ENCODE measurements at regions not wholly inside any gene's neighbourhood (a gene's known extent, or its start where the extent isn't known, plus 50 kb on each side); places are given as distances from the start of the nearest gene placed in this dataset.

DNA sequence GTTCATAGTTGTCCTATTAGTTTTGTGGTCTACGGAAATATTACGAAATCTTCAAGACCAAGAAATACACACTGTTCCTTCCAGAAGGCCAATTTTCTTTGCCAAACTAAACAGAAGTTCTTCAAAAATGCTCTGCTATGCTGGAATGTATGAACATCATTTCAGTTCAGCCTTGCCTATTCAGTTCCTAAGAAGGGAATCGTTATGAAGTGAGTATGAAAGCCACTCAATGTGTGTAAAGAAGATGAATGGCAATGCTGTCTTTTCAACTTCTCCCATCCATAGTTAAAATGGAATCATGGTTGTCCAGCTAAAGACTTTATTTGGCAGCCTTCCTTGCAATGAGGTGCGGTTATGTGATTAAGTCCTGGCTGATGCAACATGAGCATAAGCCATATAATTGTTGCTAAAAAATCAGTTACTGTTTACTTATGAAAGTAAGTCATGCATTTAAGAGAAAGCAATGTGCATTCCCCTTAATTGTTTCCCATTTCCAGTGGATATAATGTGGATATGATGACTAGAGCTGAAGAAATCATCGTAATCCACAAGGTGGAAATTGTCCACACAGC is 73.8 kb upstream of the PTPRR start:
- no peak for TF ChIP-seq RAD21 (conservative IDR thresholded peaks at IDR 0.05)
- TF ChIP-seq TAF1 (IDR thresholded peaks at IDR 0.05; ENCODE audit: low read depth) = no peak
- no peak for TF ChIP-seq EZH2 (IDR thresholded peaks at IDR 0.05; ENCODE audit: borderline replicate concordance, insufficient read depth, low read length, poor library complexity, severe bottlenecking)
- TF ChIP-seq, protein P1, sequence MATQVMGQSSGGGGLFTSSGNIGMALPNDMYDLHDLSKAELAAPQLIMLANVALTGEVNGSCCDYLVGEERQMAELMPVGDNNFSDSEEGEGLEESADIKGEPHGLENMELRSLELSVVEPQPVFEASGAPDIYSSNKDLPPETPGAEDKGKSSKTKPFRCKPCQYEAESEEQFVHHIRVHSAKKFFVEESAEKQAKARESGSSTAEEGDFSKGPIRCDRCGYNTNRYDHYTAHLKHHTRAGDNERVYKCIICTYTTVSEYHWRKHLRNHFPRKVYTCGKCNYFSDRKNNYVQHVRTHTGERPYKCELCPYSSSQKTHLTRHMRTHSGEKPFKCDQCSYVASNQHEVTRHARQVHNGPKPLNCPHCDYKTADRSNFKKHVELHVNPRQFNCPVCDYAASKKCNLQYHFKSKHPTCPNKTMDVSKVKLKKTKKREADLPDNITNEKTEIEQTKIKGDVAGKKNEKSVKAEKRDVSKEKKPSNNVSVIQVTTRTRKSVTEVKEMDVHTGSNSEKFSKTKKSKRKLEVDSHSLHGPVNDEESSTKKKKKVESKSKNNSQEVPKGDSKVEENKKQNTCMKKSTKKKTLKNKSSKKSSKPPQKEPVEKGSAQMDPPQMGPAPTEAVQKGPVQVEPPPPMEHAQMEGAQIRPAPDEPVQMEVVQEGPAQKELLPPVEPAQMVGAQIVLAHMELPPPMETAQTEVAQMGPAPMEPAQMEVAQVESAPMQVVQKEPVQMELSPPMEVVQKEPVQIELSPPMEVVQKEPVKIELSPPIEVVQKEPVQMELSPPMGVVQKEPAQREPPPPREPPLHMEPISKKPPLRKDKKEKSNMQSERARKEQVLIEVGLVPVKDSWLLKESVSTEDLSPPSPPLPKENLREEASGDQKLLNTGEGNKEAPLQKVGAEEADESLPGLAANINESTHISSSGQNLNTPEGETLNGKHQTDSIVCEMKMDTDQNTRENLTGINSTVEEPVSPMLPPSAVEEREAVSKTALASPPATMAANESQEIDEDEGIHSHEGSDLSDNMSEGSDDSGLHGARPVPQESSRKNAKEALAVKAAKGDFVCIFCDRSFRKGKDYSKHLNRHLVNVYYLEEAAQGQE (IDR thresholded peaks at IDR 0.05; ENCODE audit: borderline replicate concordance) = no peak
- TF ChIP-seq SMC3 (conservative IDR thresholded peaks at IDR 0.05; ENCODE audit: poor library complexity) = no peak
- TF ChIP-seq POLR2AphosphoS5 (IDR thresholded peaks at IDR 0.05) = no peak
- no peak for TF ChIP-seq EP300 (conservative IDR thresholded peaks at IDR 0.05; ENCODE audit: poor library complexity, severe bottlenecking)
- TF ChIP-seq, protein P2, sequence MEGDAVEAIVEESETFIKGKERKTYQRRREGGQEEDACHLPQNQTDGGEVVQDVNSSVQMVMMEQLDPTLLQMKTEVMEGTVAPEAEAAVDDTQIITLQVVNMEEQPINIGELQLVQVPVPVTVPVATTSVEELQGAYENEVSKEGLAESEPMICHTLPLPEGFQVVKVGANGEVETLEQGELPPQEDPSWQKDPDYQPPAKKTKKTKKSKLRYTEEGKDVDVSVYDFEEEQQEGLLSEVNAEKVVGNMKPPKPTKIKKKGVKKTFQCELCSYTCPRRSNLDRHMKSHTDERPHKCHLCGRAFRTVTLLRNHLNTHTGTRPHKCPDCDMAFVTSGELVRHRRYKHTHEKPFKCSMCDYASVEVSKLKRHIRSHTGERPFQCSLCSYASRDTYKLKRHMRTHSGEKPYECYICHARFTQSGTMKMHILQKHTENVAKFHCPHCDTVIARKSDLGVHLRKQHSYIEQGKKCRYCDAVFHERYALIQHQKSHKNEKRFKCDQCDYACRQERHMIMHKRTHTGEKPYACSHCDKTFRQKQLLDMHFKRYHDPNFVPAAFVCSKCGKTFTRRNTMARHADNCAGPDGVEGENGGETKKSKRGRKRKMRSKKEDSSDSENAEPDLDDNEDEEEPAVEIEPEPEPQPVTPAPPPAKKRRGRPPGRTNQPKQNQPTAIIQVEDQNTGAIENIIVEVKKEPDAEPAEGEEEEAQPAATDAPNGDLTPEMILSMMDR (IDR thresholded peaks at IDR 0.05; ENCODE audit: poor library complexity, severe bottlenecking) = no peak
- no peak for TF ChIP-seq MXI1 (conservative IDR thresholded peaks at IDR 0.05; ENCODE audit: poor library complexity, severe bottlenecking)

DNA sequence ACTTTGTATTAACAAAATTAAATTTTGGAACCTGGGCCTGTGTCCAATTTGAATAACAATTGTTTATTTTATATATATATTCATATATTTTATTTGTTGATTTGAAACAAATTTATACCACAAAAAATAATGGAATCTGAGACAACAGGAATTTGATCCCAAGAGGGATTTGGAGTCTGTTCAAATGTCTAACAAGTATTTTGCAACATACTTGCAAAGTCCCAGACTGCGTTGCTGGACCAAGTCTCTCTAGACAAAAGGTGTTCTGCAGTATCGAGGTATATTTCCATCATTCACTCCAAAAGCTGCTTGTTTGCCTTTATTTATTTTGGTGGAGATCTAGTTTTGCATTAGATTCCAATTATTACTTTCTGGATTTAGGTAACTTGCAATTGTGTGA is 68.7 kb upstream of the PTPRR start:
- no peak overlapping the region for H3K4me2 ChIP-seq (ENCODE audit: low read length)
- no peak overlapping the region for H3K4me3 ChIP-seq (ENCODE audit: low read length)
- no peak overlapping the region for H3K9ac ChIP-seq (ENCODE audit: low read length)
- no peak overlapping the region for H3K27ac ChIP-seq (ENCODE audit: low read length)
- H3K27me3 ChIP-seq (ENCODE audit: insufficient read depth, low read depth, low read length) = no peaks in the 10 kb centered on the region
- no peaks in the 10 kb centered on the region for H3K36me3 ChIP-seq (ENCODE audit: insufficient read depth, low read length)
- no peaks in the 10 kb centered on the region for H4K20me1 ChIP-seq (ENCODE audit: insufficient read depth)
- H2AFZ ChIP-seq (ENCODE audit: low read depth, low read length) = no peak overlapping the region
- no peaks in the 10 kb centered on the region for H3F3A ChIP-seq (ENCODE audit: insufficient read depth, low read length, poor library complexity, severe bottlenecking)
- no peaks in the 10 kb centered on the region for H3K9me3 ChIP-seq (ENCODE audit: low read length)
- no peaks in the 10 kb centered on the region for H3K79me2 ChIP-seq (replicated peaks; ENCODE audit: insufficient read depth, low read length)
- no peak for TF ChIP-seq SMC3 (conservative IDR thresholded peaks at IDR 0.05; ENCODE audit: poor library complexity)
- TF ChIP-seq MXI1 (conservative IDR thresholded peaks at IDR 0.05; ENCODE audit: poor library complexity, severe bottlenecking) = no peak
- no peak for TF ChIP-seq EP300 (conservative IDR thresholded peaks at IDR 0.05; ENCODE audit: poor library complexity, severe bottlenecking)
- no peak for TF ChIP-seq EZH2 (IDR thresholded peaks at IDR 0.05; ENCODE audit: borderline replicate concordance, insufficient read depth, low read length, poor library complexity, severe bottlenecking)
- TF ChIP-seq RAD21 (conservative IDR thresholded peaks at IDR 0.05) = no peak
- TF ChIP-seq, protein P2 (IDR thresholded peaks at IDR 0.05; ENCODE audit: poor library complexity, severe bottlenecking) = no peak
- no peak for TF ChIP-seq TAF1 (IDR thresholded peaks at IDR 0.05; ENCODE audit: low read depth)
- TF ChIP-seq, protein P1 (IDR thresholded peaks at IDR 0.05; ENCODE audit: borderline replicate concordance) = no peak
- TF ChIP-seq POLR2AphosphoS5 (IDR thresholded peaks at IDR 0.05) = no peak
- no peaks in the 10 kb centered on the region for H3K9me2 ChIP-seq (ENCODE audit: insufficient read depth, low read length)

More for the DNA sequence above, 73.8 kb upstream of the PTPRR start:
- no peaks in the 10 kb centered on the region for H3K27me3 ChIP-seq (ENCODE audit: insufficient read depth, low read depth, low read length)
- no peak overlapping the region for H3K4me3 ChIP-seq (ENCODE audit: low read length)
- no peak overlapping the region for H2AFZ ChIP-seq (ENCODE audit: low read depth, low read length)
- H3K36me3 ChIP-seq (ENCODE audit: insufficient read depth, low read length) = no peaks in the 10 kb centered on the region
- H4K20me1 ChIP-seq (ENCODE audit: insufficient read depth) = no peaks in the 10 kb centered on the region
- H3K27ac ChIP-seq (ENCODE audit: low read length) = no peak overlapping the region
- no peaks in the 10 kb centered on the region for H3K9me3 ChIP-seq (ENCODE audit: low read length)
- H3F3A ChIP-seq (ENCODE audit: insufficient read depth, low read length, poor library complexity, severe bottlenecking) = no peaks in the 10 kb centered on the region
- H3K4me2 ChIP-seq (ENCODE audit: low read length) = no peak overlapping the region
- no peaks in the 10 kb centered on the region for H3K79me2 ChIP-seq (replicated peaks; ENCODE audit: insufficient read depth, low read length)
- no peaks in the 10 kb centered on the region for H3K9me2 ChIP-seq (ENCODE audit: insufficient read depth, low read length)
- H3K9ac ChIP-seq (ENCODE audit: low read length) = no peak overlapping the region
